Progenitor cell of endocrine pancreas (in vitro differentiated cells): ENCODE measurements at regions not wholly inside any gene's neighbourhood (a gene's known extent, or its start where the extent isn't known, plus 50 kb on each side); places are given as distances from the start of the nearest gene placed in this dataset.
"Not testable (repeated sequence)": the region's sequence is repeated elsewhere in the genome, so short reads cannot be mapped to it uniquely, and the experiment has no call there.

Experiments
- DNase-seq: peaks from one replicate; pipeline ENCODE4 v3.0.0; 2021; ENCODE audit warnings: low spot score; ENCODE audit not compliant: unreplicated experiment
- H3K27ac Mint-ChIP-seq: 2 replicates; pipeline ENCODE4 v1.8.0; 2021; ENCODE audit warnings: mild to moderate bottlenecking, moderate library complexity, mixed read lengths
- H3K27me3 Mint-ChIP-seq: 2 replicates; pipeline ENCODE4 v1.8.0; 2021; ENCODE audit warnings: mixed read lengths
- H3K36me3 Mint-ChIP-seq: 2 replicates; pipeline ENCODE4 v1.8.0; 2022; ENCODE audit warnings: mixed read lengths; ENCODE audit not compliant: insufficient read depth
- H3K4me1 Mint-ChIP-seq: 2 replicates; pipeline ENCODE4 v1.8.0; 2021; ENCODE audit warnings: low read depth, mixed read lengths
- H3K4me3 Mint-ChIP-seq: 2 replicates; pipeline ENCODE4 v1.8.0; 2021; ENCODE audit warnings: low read depth, mild to moderate bottlenecking, moderate library complexity, mixed read lengths
- H3K9me3 Mint-ChIP-seq: 2 replicates; pipeline ENCODE4 v1.8.0; 2021; ENCODE audit warnings: low read depth, mixed read lengths
- CTCF ChIP-seq: fragments of 200-600 bp; sonication (generic); IDR thresholded peaks from one replicate; pipeline ENCODE4 v1.5.0; 2021; ENCODE audit warnings: antibody characterized with exemption, mild to moderate bottlenecking; ENCODE audit not compliant: unreplicated experiment

GRCh38 chr2:63719052-63719451 lies 122.6 kb upstream of the UGP2 start:
- DNase-seq: no peak
- no peak overlapping the region for H3K27ac Mint-ChIP-seq
- H3K27me3 Mint-ChIP-seq: no peaks in the 10 kb centered on the region
- no peak for TF ChIP-seq CTCF
- peaks cover 6% of the 10 kb centered on the region for H3K4me1 Mint-ChIP-seq
- H3K36me3 Mint-ChIP-seq: no peaks in the 10 kb centered on the region
- no peak overlapping the region for H3K4me3 Mint-ChIP-seq
- H3K9me3 Mint-ChIP-seq: peaks cover 3% of the 10 kb centered on the region

DNA sequence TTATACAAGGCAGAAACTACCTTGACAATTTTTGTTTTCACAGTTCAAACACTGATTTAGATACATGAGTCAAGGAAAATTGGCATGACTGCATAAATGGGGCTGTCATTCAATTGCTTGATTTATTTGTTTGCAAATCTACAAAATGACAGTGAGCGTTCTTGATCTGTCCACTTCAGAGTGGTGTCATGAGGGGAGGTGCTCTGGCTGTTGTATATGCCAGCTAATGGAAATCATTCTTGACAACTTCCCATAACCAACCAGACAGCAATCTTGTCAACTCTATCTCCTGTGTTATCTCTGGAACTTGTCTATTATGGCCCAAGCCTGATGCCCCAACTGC lies 120.6 kb upstream of the UGP2 start:
- Mint-ChIP-seq H3K4me1 (peaks cover 6% of the 10 kb centered on the region), H3K27ac (no peak overlapping the region), H3K27me3 (no peaks in the 10 kb centered on the region), H3K36me3 (no peaks in the 10 kb centered on the region), H3K9me3 (peaks cover 3% of the 10 kb centered on the region), H3K4me3 (no peak overlapping the region)
- no peak for TF ChIP-seq CTCF
- DNase-seq: no peak

DNA sequence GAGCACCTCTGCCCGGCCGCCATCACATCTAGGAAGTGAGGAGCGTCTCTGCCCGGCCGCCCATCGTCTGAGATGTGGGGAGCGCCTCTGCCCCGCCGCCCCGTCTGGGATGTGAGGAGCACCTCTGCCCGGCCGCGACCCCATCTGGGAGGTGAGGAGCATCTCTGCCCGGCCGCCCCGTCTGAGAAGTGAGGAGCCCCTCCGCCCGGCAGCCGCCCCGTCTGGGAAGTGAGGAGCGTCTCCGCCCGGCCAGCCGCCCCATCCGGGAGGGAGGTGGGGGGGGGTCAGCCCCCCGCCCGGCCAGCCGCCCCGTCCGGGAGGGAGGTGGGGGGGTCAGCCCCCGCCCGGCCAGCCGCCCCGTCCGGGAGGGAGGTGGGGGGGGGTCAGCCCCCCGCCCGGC lies 119.4 kb upstream of the UGP2 start:
- H3K4me3 Mint-ChIP-seq, H3K27me3 Mint-ChIP-seq, H3K27ac Mint-ChIP-seq, H3K9me3 Mint-ChIP-seq, DNase-seq, H3K4me1 Mint-ChIP-seq, H3K36me3 Mint-ChIP-seq: not testable (repeated sequence)

DNA sequence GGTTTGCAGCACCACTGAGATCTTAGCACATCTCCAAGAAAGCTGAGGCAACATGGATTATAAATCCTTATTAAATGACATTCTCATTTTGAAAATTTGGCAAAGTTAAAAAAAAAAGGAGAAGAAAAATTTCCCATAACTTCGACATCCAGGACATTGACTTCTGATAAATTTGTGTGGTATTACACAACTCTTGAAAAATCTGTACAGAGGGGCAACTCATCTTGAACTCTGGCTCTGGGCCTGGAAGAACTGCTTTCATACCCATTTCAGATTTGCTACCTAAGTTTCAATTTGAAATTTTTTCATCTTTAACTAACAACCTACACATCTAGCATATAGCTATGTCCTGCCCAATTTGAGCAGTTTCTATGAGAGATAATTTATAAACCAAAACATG lies 118.0 kb upstream of the UGP2 start:
- no peaks in the 10 kb centered on the region for H3K36me3 Mint-ChIP-seq
- peaks cover 6% of the 10 kb centered on the region for H3K4me1 Mint-ChIP-seq
- no peak for TF ChIP-seq CTCF
- no peaks in the 10 kb centered on the region for H3K27me3 Mint-ChIP-seq
- H3K9me3 Mint-ChIP-seq: peaks cover 3% of the 10 kb centered on the region
- H3K27ac Mint-ChIP-seq: no peak overlapping the region
- DNase-seq: no peak
- H3K4me3 Mint-ChIP-seq: no peak overlapping the region

DNA sequence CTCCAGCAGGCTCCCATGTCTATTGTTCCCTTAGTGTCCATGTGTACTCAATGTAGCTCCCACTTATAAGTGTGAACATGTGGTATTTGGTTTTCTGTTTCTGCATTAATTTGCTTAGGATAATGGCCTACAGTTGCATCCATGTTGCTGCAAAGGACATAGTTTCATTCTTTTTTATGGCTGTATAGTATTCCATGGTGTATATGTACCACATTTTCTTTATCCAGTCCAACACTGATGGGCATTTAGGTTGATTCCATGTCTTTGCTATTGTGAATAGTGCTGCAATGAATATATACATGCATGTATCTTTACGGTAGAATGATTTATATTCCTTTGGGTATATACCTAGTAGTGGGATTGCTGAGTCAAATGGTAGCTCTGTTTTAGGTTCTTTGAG lies 116.5 kb upstream of the UGP2 start:
- H3K4me1 Mint-ChIP-seq, H3K36me3 Mint-ChIP-seq, H3K4me3 Mint-ChIP-seq, DNase-seq, H3K27me3 Mint-ChIP-seq, H3K27ac Mint-ChIP-seq, H3K9me3 Mint-ChIP-seq: not testable (repeated sequence)

DNA sequence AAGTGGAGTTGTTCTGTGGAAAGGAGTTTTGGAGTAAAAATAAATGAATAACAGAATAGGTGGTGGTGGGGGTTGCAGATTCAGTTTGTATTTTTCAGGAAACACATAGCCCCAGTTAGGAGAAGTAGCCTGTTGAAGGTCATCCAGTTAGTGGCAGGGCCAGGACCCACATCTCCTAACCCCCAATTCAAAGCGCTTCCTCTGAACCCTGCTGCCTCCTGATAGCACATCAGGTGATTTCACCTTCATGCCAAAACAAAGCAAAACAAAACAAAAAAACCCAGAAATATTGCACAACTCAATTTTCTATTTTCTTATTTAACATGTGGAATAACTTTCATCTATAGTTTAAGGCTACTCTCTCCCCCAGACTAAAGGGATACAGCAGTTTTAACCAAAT lies 112.3 kb upstream of the UGP2 start:
- Mint-ChIP-seq H3K4me1 (peaks cover 10% of the 10 kb centered on the region), H3K27me3 (no peaks in the 10 kb centered on the region), H3K27ac (no peak overlapping the region), H3K9me3 (peaks cover 3% of the 10 kb centered on the region), H3K36me3 (peaks cover 2% of the 10 kb centered on the region), H3K4me3 (no peak overlapping the region)
- no peak for TF ChIP-seq CTCF
- no peak for DNase-seq

GRCh38 chr2:63729831-63730230 lies 111.9 kb upstream of the UGP2 start:
- no peak overlapping the region for H3K27ac Mint-ChIP-seq
- no peak for DNase-seq
- peaks cover 15% of the 10 kb centered on the region for H3K4me1 Mint-ChIP-seq
- H3K36me3 Mint-ChIP-seq: peaks cover 2% of the 10 kb centered on the region
- no peak for TF ChIP-seq CTCF
- H3K27me3 Mint-ChIP-seq: no peaks in the 10 kb centered on the region
- H3K9me3 Mint-ChIP-seq: peaks cover 3% of the 10 kb centered on the region
- no peak overlapping the region for H3K4me3 Mint-ChIP-seq
